Spinal cord (tissue), 9 donors: ENCODE measurements at regions not wholly inside any gene's neighbourhood (a gene's known extent, or its start where the extent isn't known, plus 50 kb on each side); places are given as distances from the start of the nearest gene placed in this dataset.

Source experiments
- DNase-seq, 6 donors: peaks; one replicate each; pipeline versions ENCODE4 v3.0.0 to v3.0.0-alpha.2; 2013 to 2015; ENCODE audit warnings: low spot score in 6 of 6, low read depth in 4 of 6
- H3K27ac ChIP-seq: one replicate; pipeline ENCODE4 v1.5.1; 2013; ENCODE audit warnings: low read depth, low read length, control low read depth
- H3K27me3 ChIP-seq: one replicate; pipeline ENCODE4 v1.6.1; 2013; ENCODE audit warnings: low read length; ENCODE audit not compliant: control insufficient read depth, insufficient read depth
- H3K36me3 ChIP-seq: one replicate; pipeline ENCODE4 v1.6.1; 2013; ENCODE audit warnings: low read length; ENCODE audit not compliant: control insufficient read depth, insufficient read depth
- H3K4me1 ChIP-seq: one replicate; pipeline ENCODE4 v1.6.1; 2013; ENCODE audit warnings: low read length; ENCODE audit not compliant: control insufficient read depth, insufficient read depth
- H3K4me3 ChIP-seq: one replicate; pipeline ENCODE4 v1.5.1; 2013; ENCODE audit warnings: low read depth, low read length, control low read depth
- H3K9me3 ChIP-seq: one replicate; pipeline ENCODE4 v1.6.1; 2013; ENCODE audit warnings: low read length; ENCODE audit not compliant: control insufficient read depth, insufficient read depth
- WGBS: methylation state at CpG from one replicate; pipeline ENCODE4 v1.1.5; 2013; ENCODE audit warnings: missing lambda C conversion rate; ENCODE audit not compliant: insufficient coverage; 5-methylcytosine and 5-hydroxymethylcytosine counted together
- donor health status: healthy.

- no peaks in the 10 kb centered on the region for H3K4me1 ChIP-seq
- H3K9me3 ChIP-seq: no peaks in the 10 kb centered on the region
- DNase-seq: no peak
- H3K4me3 ChIP-seq: no peak overlapping the region
- H3K27ac ChIP-seq: no peak overlapping the region
- no peaks in the 10 kb centered on the region for H3K27me3 ChIP-seq
- 90% methylated on average over 2 of the region's 4 CpGs for WGBS
- H3K36me3 ChIP-seq: no peaks in the 10 kb centered on the region
These were observed 124.8 kb downstream of the SH3BGRL2 start for GRCh38 chr6:79755967-79756366.
